SK-N-SH (cell line): ENCODE measurements at regions not wholly inside any gene's neighbourhood (a gene's known extent, or its start where the extent isn't known, plus 50 kb on each side); places are given as distances from the start of the nearest gene placed in this dataset.

ENCODE experiments used
- CTCF ChIA-PET: fragments of 300-600, 350-600 bp; formaldehyde crosslinking; extraction: SDS; loops from one replicate; lab custom pipeline; 2021; lab: Yijun Ruan, JAX
- POLR2A ChIA-PET: fragments of 350-600 bp; sonication (Branson Sonifier 250); formaldehyde crosslinking; extraction: SDS; loops from one replicate; lab custom pipeline; 2020; ENCODE audit warnings: antibody characterized with exemption, inconsistent platforms; lab: Yijun Ruan, JAX
- DNase-seq: peaks from one replicate; pipeline ENCODE4 v3.0.0; 2012
- H2AFZ ChIP-seq: fragments of 200-600 bp; sonication (generic); 2 replicates; pipeline ENCODE4 v1.8.1; 2016; ENCODE audit warnings: antibody characterized with exemption, mild to moderate bottlenecking, low read depth
- H3F3A ChIP-seq: fragments of 200-600 bp; sonication (generic); replicated peaks from 2 replicates; pipeline ENCODE3; 2016; ENCODE audit warnings: antibody characterized with exemption, mild to moderate bottlenecking; ENCODE audit not compliant: insufficient read depth
- H3K27ac ChIP-seq, 2 experiments: fragments of 200-500 bp in 1 of 2; fragments of 200-600 bp in 1 of 2; sonication (Bioruptor generic) in 1 of 2; sonication (generic), shearing (Covaris generic) in 1 of 2; 2 replicates each; pipeline versions ENCODE4 v1.5.1 to v1.6.1; 2014 to 2016; ENCODE audit warnings: low read depth in 2 of 2, inconsistent platforms in 1 of 2, low read length in 1 of 2, mild to moderate bottlenecking in 1 of 2, mixed read lengths in 1 of 2
- H3K27me3 ChIP-seq: fragments of 200-600 bp; sonication (generic), shearing (Covaris generic); 2 replicates; pipeline ENCODE4 v1.6.1; 2016; ENCODE audit warnings: mixed run types; ENCODE audit not compliant: insufficient read depth
- H3K36me3 ChIP-seq, 2 experiments: fragments of 200-500 bp in 1 of 2; fragments of 200-600 bp in 1 of 2; sonication (Bioruptor generic) in 1 of 2; sonication (generic) in 1 of 2; replicated peaks in 1 of 2; 2 replicates each; pipeline versions ENCODE3 to v1.5.1; 2014 to 2016; ENCODE audit warnings: low read length in 1 of 2, mild to moderate bottlenecking in 1 of 2; ENCODE audit not compliant: insufficient read depth in 2 of 2, control insufficient read depth in 1 of 2
- H3K4me1 ChIP-seq, 2 experiments: fragments of 200-500 bp in 1 of 2; fragments of 200-600 bp in 1 of 2; sonication (Bioruptor generic) in 1 of 2; sonication (generic), shearing (Covaris generic) in 1 of 2; 2 replicates each; pipeline versions ENCODE4 v1.5.1 to v1.6.1; 2014 to 2016; ENCODE audit warnings: low read depth in 1 of 2, low read length in 1 of 2, mixed run types in 1 of 2; ENCODE audit not compliant: insufficient read depth in 2 of 2, control insufficient read depth in 1 of 2
- H3K4me2 ChIP-seq: fragments of 200-600 bp; sonication (generic), shearing (Covaris generic); 2 replicates; pipeline ENCODE4 v1.6.1; 2017; ENCODE audit warnings: mixed run types
- H3K4me3 ChIP-seq, 2 experiments: fragments of 200-500 bp in 1 of 2; fragments of 200-600 bp in 1 of 2; sonication (Bioruptor generic) in 1 of 2; sonication (generic), shearing (Covaris generic) in 1 of 2; 2 replicates each; pipeline versions ENCODE4 v1.5.1 to v1.8.1; 2014 to 2016; ENCODE audit warnings: low read depth in 2 of 2, inconsistent platforms in 1 of 2, low read length in 1 of 2, mild to moderate bottlenecking in 1 of 2, mixed read lengths in 1 of 2, moderate library complexity in 1 of 2
- H3K79me2 ChIP-seq: fragments of 200-600 bp; sonication (generic); 2 replicates; pipeline ENCODE4 v1.8.1; 2017; ENCODE audit warnings: mild to moderate bottlenecking; ENCODE audit not compliant: insufficient read depth
- H3K9ac ChIP-seq: fragments of 200-600 bp; sonication (generic); 2 replicates; pipeline ENCODE4 v1.6.1; 2017; ENCODE audit warnings: mixed run types
- H3K9me2 ChIP-seq: fragments of 200-600 bp; sonication (generic); 2 replicates; pipeline ENCODE4 v1.6.1; 2017; ENCODE audit warnings: mixed run types
- H3K9me3 ChIP-seq: fragments of 200-600 bp; sonication (generic); 2 replicates; pipeline ENCODE4 v1.6.1; 2017; ENCODE audit warnings: mixed run types, mild to moderate bottlenecking, moderate library complexity
- H4K20me1 ChIP-seq: fragments of 200-600 bp; sonication (generic); 2 replicates; pipeline ENCODE4 v1.6.1; 2017; ENCODE audit warnings: mild to moderate bottlenecking, mixed run types; ENCODE audit not compliant: insufficient read depth
- CHD2 ChIP-seq: fragments of 150-350 bp; IDR thresholded peaks from 2 replicates; pipeline ENCODE4 v1.6.1; 2018; ENCODE audit warnings: low read length; ENCODE audit not compliant: partially characterized antibody
- ELF1 ChIP-seq: IDR thresholded peaks from 2 replicates; pipeline ENCODE4 v1.4.0; 2012
- EP300 ChIP-seq, 2 experiments: IDR thresholded peaks; 2 replicates each; pipeline versions ENCODE4 v1.4.0 to v1.6.1; 2012; ENCODE audit warnings: borderline replicate concordance in 1 of 2, low read depth in 1 of 2, low read length in 1 of 2
- EZH2phosphoT487 ChIP-seq: fragments of 200-600 bp; sonication (generic); IDR thresholded peaks from 2 replicates; pipeline ENCODE4 v1.6.1; 2017; ENCODE audit warnings: low read depth, mixed run types, mild to moderate bottlenecking, antibody characterized with exemption, moderate library complexity, borderline replicate concordance
- FOSL2 ChIP-seq: IDR thresholded peaks from 2 replicates; pipeline ENCODE4 v1.4.0; 2012; ENCODE audit warnings: low read depth, mild to moderate bottlenecking, moderate library complexity, borderline replicate concordance
- FOXM1 ChIP-seq: IDR thresholded peaks from 2 replicates; pipeline ENCODE4 v1.4.0; 2012; ENCODE audit warnings: low read depth, mild to moderate bottlenecking
- MAX ChIP-seq: IDR thresholded peaks from 2 replicates; pipeline ENCODE4 v1.4.0; 2012; ENCODE audit warnings: low read depth
- NFIC ChIP-seq: IDR thresholded peaks from 2 replicates; pipeline ENCODE4 v1.4.0; 2012; ENCODE audit warnings: borderline replicate concordance
- PBX3 ChIP-seq: IDR thresholded peaks from 2 replicates; pipeline ENCODE4; 2012
- POLR2AphosphoS5 ChIP-seq: IDR thresholded peaks from 2 replicates; pipeline ENCODE4 v1.6.1; 2012; ENCODE audit warnings: low read depth, low read length
- RAD21 ChIP-seq: IDR thresholded peaks from 2 replicates; pipeline ENCODE4 v1.6.1; 2012; ENCODE audit warnings: mild to moderate bottlenecking, low read length
- RFX5 ChIP-seq: IDR thresholded peaks from 2 replicates; pipeline ENCODE4 v1.6.1; 2012; ENCODE audit warnings: mild to moderate bottlenecking, improper control_type of control experiment, low read length
- RXRA ChIP-seq: IDR thresholded peaks from 2 replicates; pipeline ENCODE4 v1.4.0; 2012; ENCODE audit warnings: low read depth, mild to moderate bottlenecking, borderline replicate concordance
- SIN3A ChIP-seq: IDR thresholded peaks from 2 replicates; pipeline ENCODE4 v1.6.1; 2012; ENCODE audit warnings: low read depth, mild to moderate bottlenecking, low read length, moderate library complexity, borderline replicate concordance
- SMC3 ChIP-seq: IDR thresholded peaks from 2 replicates; pipeline ENCODE4 v1.6.1; 2012; ENCODE audit warnings: low read depth, low read length, improper control_type of control experiment
- TAF1 ChIP-seq: IDR thresholded peaks from 2 replicates; pipeline ENCODE4 v1.6.1; 2012; ENCODE audit warnings: low read depth, mild to moderate bottlenecking, low read length, moderate library complexity, borderline replicate concordance
- TCF12 ChIP-seq: IDR thresholded peaks from 2 replicates; pipeline ENCODE4 v1.4.0; 2012
- TEAD4 ChIP-seq: IDR thresholded peaks from 2 replicates; pipeline ENCODE4 v1.4.0; 2012; ENCODE audit warnings: mild to moderate bottlenecking, borderline replicate concordance; ENCODE audit not compliant: insufficient read depth
- YY1 ChIP-seq: IDR thresholded peaks from 2 replicates; pipeline ENCODE4 v1.4.0; 2012; ENCODE audit warnings: low read depth, mild to moderate bottlenecking
- WGBS: methylation state at CpG from one replicate; pipeline ENCODE4 v1.1.6; 2017; ENCODE audit warnings: low lambda C conversion rate; 5-methylcytosine and 5-hydroxymethylcytosine counted together

- TF ChIP-seq RXRA (peak; percentile 96; the same call in 1 of the 2 replicates), EZH2phosphoT487 (no peak), RFX5 (no peak), RAD21 (no peak), NFIC (peak; percentile 99), TCF12 (peak; percentile 98), PBX3 (peak; percentile 96), FOSL2 (peak; percentile 84), MAX (peak; percentile 86), TEAD4 (peak; percentile 98), TAF1 (no peak), POLR2AphosphoS5 (peak; percentile 78; the same call in 1 of the 2 replicates), FOXM1 (peak; percentile 96), EP300 (IDR thresholded peaks at IDR 0.05; ENCODE audit: borderline replicate concordance in 1 of 2, low read depth in 1 of 2, low read length in 1 of 2) (peak; percentile 29 to 100; a peak in 3 of 4 replicates), ELF1 (peak; percentile 53; the same call in 1 of the 2 replicates), YY1 (peak; percentile 91), SIN3A (peak; percentile 92; the same call in 1 of the 2 replicates), CHD2 (no peak)
Measured at GRCh38 chr14:61147831-61148549, 133.1 kb downstream of the TMEM30B start (continued).

GRCh38 chr14:61147381-61147821 lies 133.7 kb downstream of the TMEM30B start:
- no peak for TF ChIP-seq SMC3
- no peak for TF ChIP-seq SIN3A
- no peak for TF ChIP-seq MAX

More at GRCh38 chr14:61147381-61147821, 133.7 kb downstream of the TMEM30B start:
- Histone ChIP-seq H4K20me1 (no peaks in the 10 kb centered on the region), H3K27me3 (no peaks in the 10 kb centered on the region), H3K79me2 (no peaks in the 10 kb centered on the region), H3K4me3 (no peak overlapping the region), H3K4me2 (no peak overlapping the region), H3K9ac (peak overlapping the region; percentile 64; the same call in 1 of the 2 replicates), H3K4me1 (peaks cover 40 to 50% of the 10 kb centered on the region in 2 experiments), H3K9me2 (no peaks in the 10 kb centered on the region), H3K36me3 (no peaks in the 10 kb centered on the region), H3F3A (peaks cover 49% of the 10 kb centered on the region), H3K27ac (peak overlapping the region; percentile 97 to 99), H3K9me3 (no peaks in the 10 kb centered on the region), H2AFZ (peak overlapping the region; percentile 70; the same call in 1 of the 2 replicates)
- WGBS, result 91% methylated on average over 7 of the region's 7 CpGs
- CTCF ChIA-PET, result interaction anchor here (0.8 to 3.0 kb wide), 4 partner anchors 9 to 522 kb away, joined by 3 to 8 read pairs (median 3); partner anchors contain the start of genes SLC38A6 and TRMT5
- POLR2A ChIA-PET, result no interaction called here
- no peak for DNase-seq
